ENCODE measurements at regions not wholly inside any gene's neighbourhood (a gene's known extent, or its start where the extent isn't known, plus 50 kb on each side); places are given as distances from the start of the nearest gene placed in this dataset.

- Histone ChIP-seq H3K79me2 (ENCODE audit: insufficient read depth) (no peaks in the 10 kb centered on the region), H3K27me3 (ENCODE audit: insufficient read depth) (no peaks in the 10 kb centered on the region), H3K9me2 (no peaks in the 10 kb centered on the region), H3K9me3 (no peaks in the 10 kb centered on the region), H4K20me1 (ENCODE audit: insufficient read depth) (no peaks in the 10 kb centered on the region), H3K36me3 (replicated peaks in 1 of 2; ENCODE audit: control insufficient read depth in 1 of 2, insufficient read depth in 2 of 2, low read length in 1 of 2) (no peaks in the 10 kb centered on the region), H3K4me2 (no peak overlapping the region), H3K4me1 (ENCODE audit: control insufficient read depth in 1 of 2, insufficient read depth in 2 of 2, low read depth in 1 of 2, low read length in 1 of 2) (peaks cover 0 to 7% of the 10 kb centered on the region in 2 experiments; a peak in 1 of 4 replicates), H3K4me3 (ENCODE audit: low read depth in 2 of 2, low read length in 1 of 2) (no peak overlapping the region), H3F3A (replicated peaks; ENCODE audit: insufficient read depth) (no peaks in the 10 kb centered on the region), H2AFZ (ENCODE audit: low read depth) (no peak overlapping the region), H3K27ac (ENCODE audit: low read depth in 2 of 2, low read length in 1 of 2) (no peak overlapping the region), H3K9ac (no peak overlapping the region)
- TF ChIP-seq RCOR1 (IDR thresholded peaks at IDR 0.05; ENCODE audit: low read length) = no peak
- TF ChIP-seq, protein P1, sequence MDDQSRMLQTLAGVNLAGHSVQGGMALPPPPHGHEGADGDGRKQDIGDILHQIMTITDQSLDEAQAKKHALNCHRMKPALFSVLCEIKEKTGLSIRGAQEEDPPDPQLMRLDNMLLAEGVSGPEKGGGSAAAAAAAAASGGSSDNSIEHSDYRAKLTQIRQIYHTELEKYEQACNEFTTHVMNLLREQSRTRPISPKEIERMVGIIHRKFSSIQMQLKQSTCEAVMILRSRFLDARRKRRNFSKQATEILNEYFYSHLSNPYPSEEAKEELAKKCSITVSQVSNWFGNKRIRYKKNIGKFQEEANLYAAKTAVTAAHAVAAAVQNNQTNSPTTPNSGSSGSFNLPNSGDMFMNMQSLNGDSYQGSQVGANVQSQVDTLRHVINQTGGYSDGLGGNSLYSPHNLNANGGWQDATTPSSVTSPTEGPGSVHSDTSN (IDR thresholded peaks at IDR 0.05) = no peak
- TF ChIP-seq MXI1 (IDR thresholded peaks at IDR 0.05; ENCODE audit: low read depth, low read length) = no peak
- TF ChIP-seq REST (IDR thresholded peaks at IDR 0.05; ENCODE audit: low read depth, low read length) = no peak
- TF ChIP-seq EP300 (IDR thresholded peaks at IDR 0.05; ENCODE audit: borderline replicate concordance in 1 of 2, low read depth in 1 of 2, low read length in 1 of 2) = no peak
- TF ChIP-seq, protein P2, sequence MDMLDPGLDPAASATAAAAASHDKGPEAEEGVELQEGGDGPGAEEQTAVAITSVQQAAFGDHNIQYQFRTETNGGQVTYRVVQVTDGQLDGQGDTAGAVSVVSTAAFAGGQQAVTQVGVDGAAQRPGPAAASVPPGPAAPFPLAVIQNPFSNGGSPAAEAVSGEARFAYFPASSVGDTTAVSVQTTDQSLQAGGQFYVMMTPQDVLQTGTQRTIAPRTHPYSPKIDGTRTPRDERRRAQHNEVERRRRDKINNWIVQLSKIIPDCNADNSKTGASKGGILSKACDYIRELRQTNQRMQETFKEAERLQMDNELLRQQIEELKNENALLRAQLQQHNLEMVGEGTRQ (IDR thresholded peaks at IDR 0.05; ENCODE audit: borderline replicate concordance, low read depth, low read length) = no peak
- TF ChIP-seq MEF2A (IDR thresholded peaks at IDR 0.05; ENCODE audit: borderline replicate concordance, low read depth) = no peak
- TF ChIP-seq YY1 (IDR thresholded peaks at IDR 0.05; ENCODE audit: low read depth) = no peak
- TF ChIP-seq TEAD4 (IDR thresholded peaks at IDR 0.05; ENCODE audit: borderline replicate concordance, insufficient read depth) = no peak
- TF ChIP-seq CHD2 (IDR thresholded peaks at IDR 0.05; ENCODE audit: low read length, partially characterized antibody) = no peak
- WGBS (ENCODE audit: low lambda C conversion rate) = 21% methylated on average over 6 of the region's 6 CpGs
- ChIA-PET CTCF (interaction anchor here (1.4 kb wide), 1 partner anchor 14 kb away, joined by 3 read pairs; no protein-coding TSS in a partner anchor), POLR2A (interaction anchor here (0.8 kb wide), 1 partner anchor 13 kb away, joined by 3 read pairs; no protein-coding TSS in a partner anchor)
- no peak for DNase-seq
Observed at GRCh38 chr2:129882476-129882875, 97.0 kb upstream of the RAB6C start.

DNA sequence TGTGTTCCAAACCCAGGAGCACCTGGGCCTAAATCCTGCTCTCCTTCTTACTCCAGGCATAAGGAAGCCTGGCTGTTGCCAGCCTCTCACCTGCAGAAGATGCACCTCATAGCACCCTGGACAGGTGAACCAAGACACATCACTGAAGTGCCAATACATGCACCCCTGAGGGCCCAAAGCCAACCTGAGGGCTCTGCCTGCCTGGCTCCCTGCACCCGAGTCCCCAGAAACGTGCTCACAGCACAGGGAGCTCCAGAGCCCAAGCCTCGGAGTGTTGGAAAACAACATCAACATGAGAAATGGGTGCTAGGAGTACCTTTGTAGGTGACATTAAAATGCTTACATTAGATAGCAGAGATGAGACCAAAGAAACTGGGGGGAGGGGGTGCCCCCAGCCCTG lies 96.3 kb upstream of the RAB6C start:
- TF ChIP-seq JUND (IDR thresholded peaks at IDR 0.05) (no peak), MAX (IDR thresholded peaks at IDR 0.05; ENCODE audit: low read depth) (no peak), POLR2AphosphoS5 (IDR thresholded peaks at IDR 0.05; ENCODE audit: low read depth, low read length) (no peak), GATA2 (CRISPR knock-in tag; IDR thresholded peaks at IDR 0.05) (no peak), RCOR1 (IDR thresholded peaks at IDR 0.05; ENCODE audit: low read length) (no peak), SIN3A (IDR thresholded peaks at IDR 0.05; ENCODE audit: borderline replicate concordance, low read depth, low read length) (no peak), YY1 (IDR thresholded peaks at IDR 0.05; ENCODE audit: low read depth) (no peak), TAF1 (IDR thresholded peaks at IDR 0.05; ENCODE audit: borderline replicate concordance, low read depth, low read length) (no peak), TEAD4 (IDR thresholded peaks at IDR 0.05; ENCODE audit: borderline replicate concordance, insufficient read depth) (no peak), CHD2 (IDR thresholded peaks at IDR 0.05; ENCODE audit: low read length, partially characterized antibody) (no peak)
- no peak overlapping the region for H2AFZ ChIP-seq (ENCODE audit: low read depth)
- H3K4me1 ChIP-seq (ENCODE audit: control insufficient read depth in 1 of 2, insufficient read depth in 2 of 2, low read depth in 1 of 2, low read length in 1 of 2) = peaks cover 0 to 4% of the 10 kb centered on the region in 2 experiments; a peak in 1 of 4 replicates
- H3K9me2 ChIP-seq = no peaks in the 10 kb centered on the region
- no peaks in the 10 kb centered on the region for H3K27me3 ChIP-seq (ENCODE audit: insufficient read depth)
- no peak overlapping the region for H3K4me2 ChIP-seq
- no peak for DNase-seq
- H3F3A ChIP-seq (replicated peaks; ENCODE audit: insufficient read depth) = no peaks in the 10 kb centered on the region
- 33% methylated on average over 3 of the region's 3 CpGs for WGBS (ENCODE audit: low lambda C conversion rate)
- H3K36me3 ChIP-seq (replicated peaks in 1 of 2; ENCODE audit: control insufficient read depth in 1 of 2, insufficient read depth in 2 of 2, low read length in 1 of 2) = no peaks in the 10 kb centered on the region
- POLR2A ChIA-PET = interaction anchor here (0.8 kb wide), 1 partner anchor 13 kb away, joined by 3 read pairs; no protein-coding TSS in a partner anchor
- CTCF ChIA-PET = interaction anchor here (1.4 kb wide), 1 partner anchor 14 kb away, joined by 3 read pairs; no protein-coding TSS in a partner anchor
- no peaks in the 10 kb centered on the region for H3K79me2 ChIP-seq (ENCODE audit: insufficient read depth)
- H3K9me3 ChIP-seq = no peaks in the 10 kb centered on the region
- no peak overlapping the region for H3K9ac ChIP-seq
- no peaks in the 10 kb centered on the region for H4K20me1 ChIP-seq (ENCODE audit: insufficient read depth)
- no peak overlapping the region for H3K4me3 ChIP-seq (ENCODE audit: low read depth in 2 of 2, low read length in 1 of 2)
- no peak overlapping the region for H3K27ac ChIP-seq (ENCODE audit: low read depth in 2 of 2, low read length in 1 of 2)

All from SK-N-SH (cell line).